GM13976 (cell line): ENCODE measurements at regions not wholly inside any gene's neighbourhood (a gene's known extent, or its start where the extent isn't known, plus 50 kb on each side); places are given as distances from the start of the nearest gene placed in this dataset.

Experiments used
- DNase-seq: peaks from one replicate; pipeline ENCODE4 v3.0.0; 2012; ENCODE audit warnings: low spot score
- CTCF ChIP-seq: IDR thresholded peaks from 2 replicates; pipeline ENCODE4 v1.5.1; 2012; ENCODE audit warnings: borderline replicate concordance, mild to moderate bottlenecking; ENCODE audit not compliant: insufficient read depth; ENCODE audit errors: extremely low read depth, missing control alignments, control extremely low read depth
- in situ Hi-C: fragments of 300-500 bp; cut with MboI; formaldehyde crosslinking; loops from one replicate; pipeline ENCODE4 v1.12.0; 2022; ENCODE audit warnings: low sequenced_read_pairs, mixed read lengths, inconsistent platforms; ENCODE audit not compliant: unreplicated experiment

DNA sequence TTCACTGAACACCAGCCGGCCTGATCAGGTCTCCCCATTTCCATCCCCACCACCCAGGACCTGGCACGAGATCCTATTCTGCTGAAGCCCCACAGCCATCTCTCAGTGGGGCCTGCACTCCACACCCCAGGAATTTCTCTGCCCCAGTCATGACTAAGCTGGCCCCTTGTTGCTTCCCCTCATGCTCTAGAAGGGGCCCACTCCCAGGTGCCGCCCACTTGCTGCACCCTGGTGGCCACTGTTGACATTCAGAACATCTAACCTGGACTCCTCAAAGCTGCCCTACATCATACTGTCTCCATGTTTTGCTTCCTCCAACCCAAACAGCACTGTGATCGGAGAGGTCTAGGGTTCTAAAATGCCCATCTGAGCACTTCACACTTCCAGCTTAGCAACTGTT, 90.7 kb upstream of the KLHL29 start:
- DNase-seq = no peak
- no peak for TF ChIP-seq CTCF
- in situ Hi-C loops = no loop called here

DNA sequence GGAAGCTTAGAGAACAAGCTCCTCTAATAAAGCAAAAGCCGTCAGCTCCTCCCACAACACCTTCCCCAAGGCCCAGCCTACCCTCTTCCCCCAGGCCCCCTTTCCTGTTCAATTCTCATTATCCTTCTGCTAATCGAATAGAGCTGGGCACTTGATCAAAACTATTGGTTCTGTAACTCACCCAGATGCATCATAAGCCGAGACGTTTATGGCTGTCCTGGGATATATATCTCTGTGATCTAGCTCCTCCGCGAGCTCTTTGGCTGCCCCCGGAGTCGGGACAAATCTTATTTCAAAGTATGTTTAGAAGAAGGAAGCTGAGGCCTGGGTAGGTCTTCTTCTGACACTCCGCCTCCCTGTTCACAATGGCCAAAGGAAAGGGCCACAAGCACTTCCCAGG, 88.3 kb upstream of the KLHL29 start:
- TF ChIP-seq CTCF = no peak
- in situ Hi-C loops = no loop called here

GRCh38 chr2:23297112-23297511, 87.9 kb upstream of the KLHL29 start:
- in situ Hi-C loops = no loop called here
- TF ChIP-seq CTCF = no peak
- DNase-seq = no peak

More for the DNA sequence above, 88.3 kb upstream of the KLHL29 start:
- no peak for DNase-seq

GRCh38 chr2:23298551-23298950, 86.4 kb upstream of the KLHL29 start:
- no peak for TF ChIP-seq CTCF
- DNase-seq = no peak
- in situ Hi-C loops = no loop called here

DNA sequence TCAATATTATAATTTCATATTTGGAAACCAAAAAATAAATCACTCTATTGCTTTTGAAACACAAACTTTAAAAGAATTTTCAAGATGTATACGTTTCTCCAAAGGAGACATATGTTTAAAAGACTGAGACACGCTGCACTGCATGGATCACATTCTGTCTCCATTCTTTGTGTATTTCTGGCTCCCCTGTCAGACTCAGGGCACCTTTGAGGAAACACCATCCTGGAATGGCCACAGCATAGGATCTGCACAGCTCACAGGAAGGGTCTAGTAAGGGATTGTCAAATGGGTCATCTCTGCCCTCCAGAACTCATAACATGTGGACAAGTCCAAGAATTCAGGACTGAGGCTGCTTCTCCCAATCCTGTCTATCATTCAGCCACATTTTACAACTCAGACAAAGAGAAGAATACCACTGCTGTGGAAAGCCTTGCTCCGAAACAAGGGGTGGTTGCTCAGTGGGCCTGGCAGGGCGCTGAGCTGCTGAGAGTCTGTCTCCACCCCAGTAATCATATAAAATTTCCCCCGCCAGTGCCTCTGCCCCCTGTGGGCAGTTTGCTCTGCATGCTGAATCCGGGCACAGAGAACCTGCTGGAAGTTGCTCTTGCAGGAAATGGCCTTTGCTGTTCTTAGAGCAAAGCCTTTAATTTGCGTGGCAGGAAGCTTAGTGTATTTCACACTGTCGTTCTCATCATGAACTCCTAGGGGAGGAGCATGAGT, 85.3 kb upstream of the KLHL29 start:
- TF ChIP-seq CTCF = no peak
- no peak for DNase-seq
- in situ Hi-C loops = no loop called here

- in situ Hi-C loops = no loop called here
- no peak for DNase-seq
- TF ChIP-seq CTCF = no peak
Observed at GRCh38 chr2:23301136-23301535, 83.8 kb upstream of the KLHL29 start.

GRCh38 chr2:23302591-23302990, 82.4 kb upstream of the KLHL29 start:
- no peak for TF ChIP-seq CTCF
- no peak for DNase-seq
- in situ Hi-C loops = no loop called here
